ENCODE measurements at regions not wholly inside any gene's neighbourhood (a gene's known extent, or its start where the extent isn't known, plus 50 kb on each side); places are given as distances from the start of the nearest gene placed in this dataset.

DNA sequence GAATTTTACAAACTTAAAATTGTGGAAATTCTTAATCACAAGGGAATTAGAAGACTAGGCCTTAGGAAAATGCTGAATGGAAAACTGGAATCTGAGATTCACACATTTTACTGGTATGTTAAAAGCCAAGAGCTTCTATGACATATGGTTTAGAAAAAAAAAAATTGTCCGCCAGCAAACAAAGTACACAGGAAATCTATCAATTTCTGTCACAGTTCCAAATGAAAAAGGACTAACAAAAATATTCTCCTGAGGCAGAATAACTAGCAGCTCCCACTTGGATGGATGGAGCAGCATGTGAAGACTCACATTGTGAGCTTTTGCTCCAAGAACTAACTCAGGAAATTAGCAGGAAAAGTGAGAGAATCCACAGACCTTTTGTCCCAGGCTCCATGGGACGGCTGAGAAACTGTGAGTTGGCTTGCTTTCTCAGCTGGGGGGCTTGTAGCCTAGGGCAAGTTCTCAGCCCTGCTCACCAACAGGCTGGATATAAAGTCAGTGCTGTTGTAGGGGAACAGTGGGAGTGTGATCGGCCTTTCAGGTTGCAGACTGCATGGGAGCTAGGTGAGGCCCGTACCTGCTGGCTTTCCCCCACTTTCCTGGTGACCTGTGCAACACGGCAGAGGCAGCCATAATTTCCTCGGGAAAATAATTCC is 731.1 kb upstream of the SGO1 start:
- TF ChIP-seq, protein P1, sequence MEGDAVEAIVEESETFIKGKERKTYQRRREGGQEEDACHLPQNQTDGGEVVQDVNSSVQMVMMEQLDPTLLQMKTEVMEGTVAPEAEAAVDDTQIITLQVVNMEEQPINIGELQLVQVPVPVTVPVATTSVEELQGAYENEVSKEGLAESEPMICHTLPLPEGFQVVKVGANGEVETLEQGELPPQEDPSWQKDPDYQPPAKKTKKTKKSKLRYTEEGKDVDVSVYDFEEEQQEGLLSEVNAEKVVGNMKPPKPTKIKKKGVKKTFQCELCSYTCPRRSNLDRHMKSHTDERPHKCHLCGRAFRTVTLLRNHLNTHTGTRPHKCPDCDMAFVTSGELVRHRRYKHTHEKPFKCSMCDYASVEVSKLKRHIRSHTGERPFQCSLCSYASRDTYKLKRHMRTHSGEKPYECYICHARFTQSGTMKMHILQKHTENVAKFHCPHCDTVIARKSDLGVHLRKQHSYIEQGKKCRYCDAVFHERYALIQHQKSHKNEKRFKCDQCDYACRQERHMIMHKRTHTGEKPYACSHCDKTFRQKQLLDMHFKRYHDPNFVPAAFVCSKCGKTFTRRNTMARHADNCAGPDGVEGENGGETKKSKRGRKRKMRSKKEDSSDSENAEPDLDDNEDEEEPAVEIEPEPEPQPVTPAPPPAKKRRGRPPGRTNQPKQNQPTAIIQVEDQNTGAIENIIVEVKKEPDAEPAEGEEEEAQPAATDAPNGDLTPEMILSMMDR (conservative IDR thresholded peaks at IDR 0.05), result no peak
- TF ChIP-seq ZFX (IDR thresholded peaks at IDR 0.05), result no peak
- no peak overlapping the region for H3K27ac ChIP-seq

DNA sequence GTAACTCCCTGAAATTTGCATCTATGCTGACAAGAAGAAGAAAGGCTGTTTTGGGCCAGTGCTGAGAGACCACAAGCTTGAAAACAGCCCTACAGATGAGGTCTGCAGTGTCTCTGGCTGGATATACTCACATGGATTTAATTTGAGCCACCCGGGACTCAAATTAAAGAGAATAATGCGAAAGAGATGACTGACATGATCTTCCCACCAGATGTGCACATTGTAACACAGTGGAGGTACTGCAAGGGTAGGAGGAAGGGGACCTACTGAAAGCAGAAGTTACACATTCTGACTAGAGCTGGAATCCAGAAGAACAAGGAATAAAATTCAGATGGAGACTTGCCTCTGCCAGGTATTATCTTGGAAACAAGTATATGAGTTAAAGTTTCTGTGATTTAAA is 728.3 kb upstream of the SGO1 start:
- no peak overlapping the region for H3K27ac ChIP-seq
- no peak for TF ChIP-seq ZFX (IDR thresholded peaks at IDR 0.05)
- TF ChIP-seq, protein P1 (conservative IDR thresholded peaks at IDR 0.05), result no peak

DNA sequence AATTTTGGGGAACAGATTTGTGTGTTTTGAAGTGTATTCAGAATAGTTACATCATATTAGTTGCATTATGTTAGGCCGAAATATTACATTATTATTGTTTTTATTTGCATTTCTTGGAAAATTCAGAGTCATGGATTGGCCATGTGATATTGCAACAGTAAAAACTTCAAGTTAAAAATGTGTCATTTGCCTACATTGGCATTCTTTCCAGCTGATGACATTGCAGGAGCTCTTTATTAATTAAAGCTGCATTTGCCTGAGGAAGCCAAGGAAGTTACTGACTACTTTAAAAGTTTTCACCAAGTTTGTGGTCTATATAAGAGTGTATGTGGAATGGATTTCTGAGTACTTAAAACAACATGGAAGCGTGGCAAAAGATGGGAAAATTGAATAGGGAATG is 726.4 kb upstream of the SGO1 start:
- TF ChIP-seq, protein P1 (conservative IDR thresholded peaks at IDR 0.05), result no peak
- TF ChIP-seq ZFX (IDR thresholded peaks at IDR 0.05), result no peak
- H3K27ac ChIP-seq, result no peak overlapping the region

DNA sequence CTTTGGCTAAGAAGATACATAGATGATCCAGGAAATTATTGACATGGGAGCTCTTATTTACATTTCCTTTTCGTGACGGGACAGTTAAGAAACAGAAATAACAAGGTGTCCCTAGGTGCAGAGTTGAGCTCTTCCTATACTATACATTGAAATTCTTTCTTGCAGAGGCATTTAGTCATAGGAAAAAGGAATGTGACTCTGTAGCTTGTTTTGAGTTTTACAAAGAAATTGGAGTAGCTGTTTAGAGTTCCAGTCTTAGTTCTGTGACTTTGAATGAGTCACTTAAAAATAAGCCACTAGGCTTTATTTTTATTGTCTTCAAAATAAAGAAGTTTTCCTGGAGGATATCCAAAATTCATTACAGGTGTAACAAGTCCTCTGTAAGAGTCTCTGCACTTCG is 723.5 kb upstream of the SGO1 start:
- TF ChIP-seq ZFX (IDR thresholded peaks at IDR 0.05), result no peak
- TF ChIP-seq, protein P1 (conservative IDR thresholded peaks at IDR 0.05), result no peak

DNA sequence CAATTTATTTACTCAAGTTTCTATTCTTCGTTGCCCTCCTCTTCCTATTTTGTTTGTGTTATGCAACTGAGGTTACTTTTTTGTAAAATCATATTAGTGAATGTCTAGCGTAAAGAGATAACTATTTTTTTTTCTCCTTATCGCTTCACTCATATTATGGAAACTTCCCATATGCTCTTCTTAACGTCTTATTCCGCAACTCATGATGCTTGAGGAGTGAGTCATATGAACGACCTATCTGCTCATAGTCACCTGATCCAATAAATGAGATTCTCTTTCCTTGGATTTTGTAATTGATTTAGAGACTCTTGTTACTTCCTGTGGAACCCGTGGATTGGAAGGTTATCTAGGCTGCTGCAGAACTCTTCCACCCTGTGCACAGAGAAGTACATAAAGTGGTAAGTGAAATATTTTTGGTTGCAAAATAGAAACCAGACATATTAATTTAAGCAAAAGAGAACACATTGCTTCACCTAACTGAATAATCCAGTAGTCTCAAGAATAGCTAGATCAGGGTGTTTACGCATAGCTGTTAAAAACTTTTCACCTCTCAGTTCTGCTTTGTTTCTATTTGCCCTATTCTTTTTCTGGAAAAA is 719.3 kb upstream of the SGO1 start:
- TF ChIP-seq ZFX (IDR thresholded peaks at IDR 0.05), result no peak
- TF ChIP-seq, protein P1 (conservative IDR thresholded peaks at IDR 0.05), result no peak

More for the DNA sequence above, 723.5 kb upstream of the SGO1 start:
- H3K27ac ChIP-seq, result no peak overlapping the region

DNA sequence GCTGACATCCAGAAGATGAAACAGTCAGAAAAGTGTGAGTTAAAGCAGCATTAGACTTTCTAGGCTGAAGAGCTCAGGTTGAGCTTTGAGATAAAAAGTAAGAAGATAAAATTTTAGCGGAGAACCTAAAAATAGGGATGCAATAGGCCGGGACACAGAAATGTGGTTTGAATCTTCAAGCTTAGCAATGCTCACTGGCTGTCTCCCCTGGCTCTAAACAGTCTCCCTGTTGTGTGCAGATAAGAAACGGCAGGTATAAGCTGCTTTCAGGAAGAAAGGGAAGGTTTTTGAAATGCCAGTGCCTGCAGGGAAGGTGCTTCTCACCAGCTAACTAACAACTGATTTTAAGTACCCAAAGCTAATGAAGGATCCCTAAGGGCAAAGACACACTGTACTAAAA is 718.7 kb upstream of the SGO1 start:
- H3K27ac ChIP-seq, result no peak overlapping the region
- TF ChIP-seq, protein P1 (conservative IDR thresholded peaks at IDR 0.05), result no peak
- no peak for TF ChIP-seq ZFX (IDR thresholded peaks at IDR 0.05)

More for the DNA sequence above, 719.3 kb upstream of the SGO1 start:
- H3K27ac ChIP-seq, result no peak overlapping the region

DNA sequence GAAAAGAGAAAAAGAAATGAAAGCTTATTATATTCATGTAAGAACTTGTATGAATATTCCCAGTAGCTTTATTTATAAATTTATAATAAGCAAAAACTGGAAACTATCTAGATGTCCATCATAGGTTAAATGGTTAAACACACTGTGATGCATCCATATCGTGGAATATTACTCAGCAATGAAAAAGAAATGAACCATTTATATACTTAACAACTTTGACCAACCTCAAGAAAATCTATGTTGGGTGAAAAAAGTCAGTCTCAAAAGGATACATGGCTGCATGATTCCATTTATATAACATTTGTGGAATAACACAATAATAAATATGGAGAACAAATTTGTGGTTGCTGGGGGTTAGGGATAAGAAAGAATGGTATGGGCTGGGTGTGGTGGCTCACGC is 713.0 kb upstream of the SGO1 start:
- no peak overlapping the region for H3K27ac ChIP-seq
- TF ChIP-seq, protein P1 (conservative IDR thresholded peaks at IDR 0.05), result no peak
- no peak for TF ChIP-seq ZFX (IDR thresholded peaks at IDR 0.05)

Data from C4-2B (cell line).